Astrocyte (in vitro differentiated cells and primary cell): ENCODE measurements at regions not wholly inside any gene's neighbourhood (a gene's known extent, or its start where the extent isn't known, plus 50 kb on each side); places are given as distances from the start of the nearest gene placed in this dataset.

ENCODE experiments used
- DNase-seq: peaks from one replicate; pipeline ENCODE4 v3.0.0-alpha.2; 2010; ENCODE audit warnings: low read depth
- FAIRE-seq: peaks from 2 replicates; lab custom pipeline; 2011; peaks lifted over from hg19 to GRCh38; lab: Jason Lieb, UNC
- H2AFZ ChIP-seq: 2 replicates; pipeline ENCODE4 v1.6.0; 2012; ENCODE audit warnings: low read depth, low read length, inconsistent platforms
- H3K27ac ChIP-seq: 2 replicates; pipeline ENCODE4 v1.5.1; 2011; ENCODE audit warnings: low read depth, low read length, inconsistent platforms
- H3K27me3 ChIP-seq: 2 replicates; pipeline ENCODE4 v1.6.0; 2011; ENCODE audit warnings: low read length, inconsistent platforms; ENCODE audit not compliant: insufficient read depth
- H3K36me3 ChIP-seq: 2 replicates; pipeline ENCODE4 v1.5.1; 2011; ENCODE audit warnings: low read length, inconsistent platforms; ENCODE audit not compliant: insufficient read depth
- H3K4me1 ChIP-seq: 2 replicates; pipeline ENCODE4 v1.5.1; 2011; ENCODE audit warnings: low read length, inconsistent platforms; ENCODE audit not compliant: insufficient read depth
- H3K4me2 ChIP-seq: 2 replicates; pipeline ENCODE4 v1.6.0; 2012; ENCODE audit warnings: low read length, inconsistent platforms
- H3K4me3 ChIP-seq: 2 replicates; pipeline ENCODE4 v1.5.1; 2011; ENCODE audit warnings: low read depth, mild to moderate bottlenecking, low read length, inconsistent platforms; ENCODE audit not compliant: insufficient read depth
- H3K79me2 ChIP-seq: 2 replicates; pipeline ENCODE4 v1.6.0; 2012; ENCODE audit warnings: mild to moderate bottlenecking, low read length, inconsistent platforms; ENCODE audit not compliant: insufficient read depth
- H3K9ac ChIP-seq: 2 replicates; pipeline ENCODE4 v1.6.0; 2012; ENCODE audit warnings: mild to moderate bottlenecking, low read length, inconsistent platforms
- H3K9me3 ChIP-seq: 2 replicates; pipeline ENCODE4 v1.5.1; 2012; ENCODE audit warnings: low read depth, mild to moderate bottlenecking, low read length, inconsistent platforms; ENCODE audit not compliant: insufficient read depth
- H4K20me1 ChIP-seq: 2 replicates; pipeline ENCODE4 v1.6.0; 2012; ENCODE audit warnings: low read length, inconsistent platforms; ENCODE audit not compliant: insufficient read depth
- H3K27ac Mint-ChIP-seq: one replicate; pipeline ENCODE4 v1.8.0; 2021; ENCODE audit warnings: mild to moderate bottlenecking, mixed read lengths; ENCODE audit not compliant: unreplicated experiment
- H3K27me3 Mint-ChIP-seq: one replicate; pipeline ENCODE4 v1.8.0; 2021; ENCODE audit warnings: low read depth, mixed read lengths; ENCODE audit not compliant: unreplicated experiment
- H3K36me3 Mint-ChIP-seq: one replicate; pipeline ENCODE4 v1.8.0; 2021; ENCODE audit warnings: low read depth, mixed read lengths; ENCODE audit not compliant: unreplicated experiment
- H3K4me1 Mint-ChIP-seq: one replicate; pipeline ENCODE4 v1.8.0; 2021; ENCODE audit warnings: low read depth, mixed read lengths; ENCODE audit not compliant: unreplicated experiment
- H3K4me3 Mint-ChIP-seq: one replicate; pipeline ENCODE4 v1.8.0; 2021; ENCODE audit warnings: mild to moderate bottlenecking, moderate library complexity, mixed read lengths; ENCODE audit not compliant: unreplicated experiment
- H3K9me3 Mint-ChIP-seq: one replicate; pipeline ENCODE4 v1.8.0; 2021; ENCODE audit warnings: mild to moderate bottlenecking, mixed read lengths; ENCODE audit not compliant: unreplicated experiment
- CTCF ChIP-seq: IDR thresholded peaks from 2 replicates; pipeline ENCODE4 v1.5.1; 2011; ENCODE audit warnings: low read depth, mild to moderate bottlenecking, inconsistent platforms, low read length, moderate library complexity; ENCODE audit not compliant: insufficient read depth
- EZH2 ChIP-seq: IDR thresholded peaks from 2 replicates; pipeline ENCODE4 v1.6.1; 2012; ENCODE audit warnings: mild to moderate bottlenecking, low read length, inconsistent platforms; ENCODE audit not compliant: insufficient read depth

GRCh38 chr19:46915386-46915785, 54.6 kb downstream of the ARHGAP35 start:
- Mint-ChIP-seq H3K4me3 (no peak overlapping the region), H3K27me3 (no peaks in the 10 kb centered on the region), H3K9me3 (peaks cover 1% of the 10 kb centered on the region), H3K27ac (no peak overlapping the region), H3K36me3 (peaks cover 5% of the 10 kb centered on the region), H3K4me1 (peaks cover 48% of the 10 kb centered on the region)
- Histone ChIP-seq H3K36me3 (peaks cover under 1% of the 10 kb centered on the region), H2AFZ (no peak overlapping the region), H3K9ac (no peak overlapping the region), H4K20me1 (peaks cover 61% of the 10 kb centered on the region), H3K27me3 (no peaks in the 10 kb centered on the region), H3K27ac (no peak overlapping the region), H3K4me1 (peaks cover 25% of the 10 kb centered on the region), H3K79me2 (peaks cover 96% of the 10 kb centered on the region), H3K4me2 (no peak overlapping the region), H3K4me3 (no peak overlapping the region), H3K9me3 (no peaks in the 10 kb centered on the region)
- DNase-seq (no peak), FAIRE-seq (no peak)
- TF ChIP-seq EZH2 (no peak), CTCF (no peak)

GRCh38 chr19:46917002-46917401, 56.2 kb downstream of the ARHGAP35 start:
- no peak overlapping the region for H3K27ac ChIP-seq
- H3K27ac Mint-ChIP-seq: no peak overlapping the region

More at GRCh38 chr19:46917002-46917401, 56.2 kb downstream of the ARHGAP35 start:
- H3K9me3 ChIP-seq: no peaks in the 10 kb centered on the region
- H3K4me1 ChIP-seq: peaks cover 25% of the 10 kb centered on the region
- H3K4me2 ChIP-seq: no peak overlapping the region
- H3K27me3 ChIP-seq: no peaks in the 10 kb centered on the region
- H3K79me2 ChIP-seq: peaks cover 96% of the 10 kb centered on the region
- TF ChIP-seq EZH2: no peak
- TF ChIP-seq CTCF: no peak
- no peaks in the 10 kb centered on the region for H3K27me3 Mint-ChIP-seq
- no peak overlapping the region for H3K4me3 ChIP-seq
- H3K4me1 Mint-ChIP-seq: peaks cover 50% of the 10 kb centered on the region
- peaks cover 68% of the 10 kb centered on the region for H4K20me1 ChIP-seq
- DNase-seq (no peak), FAIRE-seq (no peak)
- no peak overlapping the region for H3K4me3 Mint-ChIP-seq
- H3K36me3 ChIP-seq: peaks cover 14% of the 10 kb centered on the region
- no peak overlapping the region for H3K9ac ChIP-seq
- peaks cover 8% of the 10 kb centered on the region for H3K36me3 Mint-ChIP-seq
- H3K9me3 Mint-ChIP-seq: peaks cover 1% of the 10 kb centered on the region
- no peak overlapping the region for H2AFZ ChIP-seq
